ENCODE measurements at regions not wholly inside any gene's neighbourhood (a gene's known extent, or its start where the extent isn't known, plus 50 kb on each side); places are given as distances from the start of the nearest gene placed in this dataset. TPM values are rescaled to one million over a fixed set of nuclear protein-coding genes. Genes with fewer than 3 reads are reported as not detected.

Small RNA genes lying in the stretch of these regions (small RNA-seq; reads per million reads assigned to genes)
- gene AC096531.1 (not detected), gene RNA5SP23 (not detected)

All from urinary bladder (tissue), 1 donor.